H7 (cell line): ENCODE measurements at regions not wholly inside any gene's neighbourhood (a gene's known extent, or its start where the extent isn't known, plus 50 kb on each side); places are given as distances from the start of the nearest gene placed in this dataset.

Source experiments
- DNase-seq: peaks from one replicate; pipeline ENCODE4 v3.0.0; 2012
- H3K27me3 ChIP-seq: 2 replicates; pipeline ENCODE4 v1.6.0; 2011; ENCODE audit warnings: mild to moderate bottlenecking, low read length; ENCODE audit not compliant: control insufficient read depth, insufficient read depth
- H3K36me3 ChIP-seq: replicated peaks from 2 replicates; pipeline ENCODE4 v1.5.1; 2011; ENCODE audit warnings: low read length; ENCODE audit not compliant: control insufficient read depth, insufficient read depth
- H3K4me3 ChIP-seq: 2 replicates; pipeline ENCODE4 v1.5.1; 2011; ENCODE audit warnings: low read depth, mild to moderate bottlenecking, control low read depth, low read length, moderate library complexity; ENCODE audit not compliant: insufficient read depth

DNA sequence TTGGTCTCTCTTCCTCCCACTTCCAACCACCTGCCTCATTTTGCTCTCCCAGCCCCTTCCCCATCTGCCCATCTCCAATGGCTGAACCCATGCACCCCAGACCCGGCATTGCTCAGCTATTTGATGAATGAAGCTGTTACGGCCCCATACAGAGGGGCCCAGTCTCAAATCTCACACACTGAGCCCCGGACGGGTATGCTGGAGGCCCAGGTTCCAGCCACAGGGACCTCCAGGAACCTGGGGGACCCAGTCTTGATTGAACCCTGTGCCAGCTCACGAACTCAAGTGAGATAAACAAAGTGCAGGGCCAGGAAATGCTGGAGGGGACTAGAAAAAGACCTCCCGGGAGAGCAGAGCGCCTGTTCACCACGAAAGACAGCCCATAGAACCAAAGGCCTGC, 63.4 kb upstream of the TEX51 start:
- Histone ChIP-seq H3K36me3 (no peaks in the 10 kb centered on the region), H3K27me3 (no peaks in the 10 kb centered on the region), H3K4me3 (no peak overlapping the region)
- no peak for DNase-seq

GRCh38 chr2:126835831-126836230, 62.9 kb upstream of the TEX51 start:
- Histone ChIP-seq H3K27me3 (no peaks in the 10 kb centered on the region), H3K36me3 (no peaks in the 10 kb centered on the region), H3K4me3 (no peak overlapping the region)
- no peak for DNase-seq

DNA sequence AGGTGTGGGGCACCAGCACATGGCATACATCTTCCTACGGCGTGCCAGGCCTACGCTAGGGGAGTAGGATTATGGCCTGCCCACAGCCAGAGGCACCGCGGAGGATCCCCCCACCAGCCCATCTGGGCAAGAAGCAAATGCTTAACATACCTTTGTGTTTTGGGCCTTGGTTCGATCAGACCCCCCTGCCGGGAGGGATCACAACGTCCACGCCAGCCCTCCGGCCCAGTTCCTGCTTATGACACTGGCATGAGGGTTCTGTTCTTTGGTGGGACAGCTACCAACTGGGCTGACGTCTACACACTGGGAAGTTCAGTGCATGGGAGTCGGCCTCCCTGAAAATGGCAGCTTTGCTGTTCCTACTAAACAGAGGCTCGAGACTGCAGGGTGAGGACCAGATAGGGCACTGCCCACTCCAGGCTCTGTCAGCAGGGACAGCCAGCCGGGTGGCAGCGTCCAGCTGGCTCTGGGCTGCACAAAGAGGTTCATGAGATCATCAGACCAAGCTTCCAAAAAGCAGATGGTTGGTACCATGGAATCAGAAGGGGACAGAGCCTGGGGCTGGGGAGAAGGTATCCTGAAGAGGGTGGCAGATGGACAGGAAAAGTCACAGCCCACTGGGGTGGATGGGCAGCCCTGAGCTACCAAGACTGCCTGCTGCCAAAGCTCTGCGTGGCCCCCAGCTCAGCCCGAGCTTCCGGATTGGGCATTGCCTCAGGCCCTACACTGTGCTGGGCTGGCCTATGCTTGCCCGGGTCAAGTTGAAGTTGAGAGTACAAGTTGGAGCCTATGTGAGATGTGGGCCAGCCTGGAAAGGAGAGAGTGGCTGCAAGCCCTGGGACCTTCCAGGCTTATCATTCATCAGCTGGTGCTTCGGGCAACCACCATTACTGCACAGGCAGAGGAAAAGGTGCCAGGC, 61.7 kb upstream of the TEX51 start:
- DNase-seq: no peak
- Histone ChIP-seq H3K36me3 (no peaks in the 10 kb centered on the region), H3K27me3 (no peaks in the 10 kb centered on the region), H3K4me3 (no peak overlapping the region)

DNA sequence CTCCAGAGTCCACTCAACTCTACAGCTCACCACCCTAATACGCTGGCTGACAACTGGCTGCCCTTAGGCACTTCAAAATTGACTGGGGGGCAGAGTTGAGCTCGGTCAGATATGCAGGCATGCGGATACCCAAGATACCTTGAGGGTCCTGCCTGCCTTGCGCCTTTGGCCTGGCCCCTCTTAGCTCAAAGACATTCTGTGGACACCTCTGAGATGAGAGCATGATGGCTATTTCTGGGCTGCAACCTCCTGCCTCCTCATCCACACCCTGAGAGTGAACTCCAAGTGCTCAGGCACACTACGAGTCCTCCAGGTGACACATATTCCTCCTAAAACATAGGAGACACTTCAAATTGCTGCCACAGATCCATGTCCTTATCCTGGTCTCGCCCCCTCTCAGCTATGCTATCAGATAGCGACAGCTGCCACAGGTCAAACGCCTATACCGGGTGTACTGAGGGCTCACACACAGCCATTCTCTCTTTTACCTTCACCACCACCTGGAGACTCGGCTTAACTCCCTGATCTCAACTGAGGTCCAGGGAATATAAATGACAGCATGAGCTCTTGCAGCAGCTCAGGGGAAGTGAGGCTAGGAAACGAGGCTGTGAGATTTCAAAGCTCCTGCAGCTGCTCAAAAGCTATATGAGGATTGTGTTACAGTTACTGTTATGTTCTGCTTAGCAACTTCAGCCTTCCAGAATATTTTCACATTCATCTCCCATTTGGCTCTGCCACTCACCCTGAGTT, 60.5 kb upstream of the TEX51 start:
- Histone ChIP-seq H3K36me3 (no peaks in the 10 kb centered on the region), H3K27me3 (no peaks in the 10 kb centered on the region), H3K4me3 (no peak overlapping the region)
- no peak for DNase-seq

- Histone ChIP-seq H3K36me3 (no peaks in the 10 kb centered on the region), H3K4me3 (no peak overlapping the region), H3K27me3 (no peaks in the 10 kb centered on the region)
- DNase-seq: no peak
Measured at GRCh38 chr2:126838716-126838985, 60.0 kb upstream of the TEX51 start.

DNA sequence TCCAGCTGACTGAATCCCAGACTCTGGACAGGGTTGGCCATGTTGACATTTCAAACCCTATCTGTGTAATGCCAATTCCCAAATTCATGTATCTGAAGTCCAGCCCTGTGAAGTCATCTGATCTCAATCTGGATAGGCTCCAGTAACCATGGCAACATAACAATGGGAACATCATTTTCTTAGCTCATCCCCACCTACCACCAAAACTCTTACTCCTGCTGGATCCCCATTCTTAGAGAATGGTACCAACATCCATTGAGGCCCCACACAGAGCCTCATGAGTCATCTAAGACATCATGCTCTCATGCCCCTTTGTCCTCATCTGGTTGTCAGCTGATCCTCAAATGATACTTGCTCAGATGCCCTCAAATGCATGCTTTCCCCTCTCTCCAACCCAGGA, 58.9 kb upstream of the TEX51 start:
- no peaks in the 10 kb centered on the region for H3K27me3 ChIP-seq
- H3K4me3 ChIP-seq: no peak overlapping the region
- DNase-seq: no peak
- no peaks in the 10 kb centered on the region for H3K36me3 ChIP-seq

GRCh38 chr2:126843081-126843480, 55.6 kb upstream of the TEX51 start:
- no peaks in the 10 kb centered on the region for H3K36me3 ChIP-seq
- H3K4me3 ChIP-seq: no peak overlapping the region
- H3K27me3 ChIP-seq: no peaks in the 10 kb centered on the region
- DNase-seq: no peak

DNA sequence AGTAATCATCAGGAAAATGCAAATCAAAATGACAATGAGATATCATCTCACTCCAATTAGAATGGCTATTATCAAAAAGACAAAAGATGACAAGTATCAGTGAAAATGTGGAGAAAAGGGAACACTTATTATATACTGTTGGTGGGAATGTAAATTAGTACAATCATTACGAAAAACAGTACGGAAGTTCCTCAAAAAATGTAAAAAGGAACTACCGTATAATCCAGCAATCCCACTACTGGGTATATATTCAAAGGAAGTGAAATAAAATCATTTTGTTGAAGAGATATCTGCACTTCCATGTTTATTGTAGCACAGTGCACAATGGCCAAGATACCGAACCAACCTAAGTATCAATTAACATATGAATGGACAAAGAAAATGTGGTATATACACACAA, 52.4 kb upstream of the TEX51 start:
- Histone ChIP-seq H3K27me3 (no peaks in the 10 kb centered on the region), H3K4me3 (no peak overlapping the region), H3K36me3 (no peaks in the 10 kb centered on the region)
- no peak for DNase-seq
